Testis (tissue), 2 donors: ENCODE measurements at regions not wholly inside any gene's neighbourhood (a gene's known extent, or its start where the extent isn't known, plus 50 kb on each side); places are given as distances from the start of the nearest gene placed in this dataset.

ENCODE experiments used
- DNase-seq: peaks from one replicate; pipeline ENCODE4 v3.0.0-alpha.2; 2019
- H3K27ac ChIP-seq, 2 donors: fragments of 200-600 bp; sonication (generic); one replicate each; pipeline ENCODE4 v1.5.1; 2019
- H3K27me3 ChIP-seq: fragments of 200-600 bp; sonication (generic); one replicate; pipeline ENCODE4 v1.5.1; 2019
- H3K36me3 ChIP-seq: fragments of 200-600 bp; sonication (generic); one replicate; pipeline ENCODE4 v1.5.1; 2017; ENCODE audit warnings: low read depth; ENCODE audit errors: missing control alignments
- H3K4me1 ChIP-seq: fragments of 200-600 bp; sonication (generic); one replicate; pipeline ENCODE4 v1.5.1; 2019
- H3K4me3 ChIP-seq, 2 donors: fragments of 200-600 bp; sonication (generic); one replicate each; pipeline ENCODE4 v1.5.1; 2017 to 2019
- H3K9me3 ChIP-seq: fragments of 200-600 bp; sonication (generic); one replicate; pipeline ENCODE4 v1.5.1; 2017
- CTCF ChIP-seq, 3 experiments: fragments of 450-650 bp in 2 of 3; fragments of 200-600 bp in 1 of 3; sonication (generic) in 1 of 3; IDR thresholded peaks; one replicate each; pipeline ENCODE4 v1.5.1; 2016 to 2019; ENCODE audit warnings: antibody characterized with exemption in 3 of 3, mild to moderate bottlenecking in 2 of 3, moderate library complexity in 1 of 3
- POLR2A ChIP-seq: fragments of 450-650 bp; IDR thresholded peaks from one replicate; pipeline ENCODE4 v1.6.1; 2017; ENCODE audit warnings: antibody characterized with exemption, mild to moderate bottlenecking, moderate library complexity
- WGBS, 2 donors: methylation state at CpG; one replicate each; pipeline ENCODE4 v1.1.5; 2018; 5-methylcytosine and 5-hydroxymethylcytosine counted together
- intact Hi-C: fragments of 100-400 bp; cut with DNase I; formaldehyde crosslinking; loops from one replicate; pipeline ENCODE4 v1.15.1; 2023; ENCODE audit warnings: low total_unique reads

GRCh38 chr4:97142893-97143292 is 1000.4 kb downstream of the STPG2 start:
- Histone ChIP-seq H3K4me3 (no peak overlapping the region), H3K9me3 (no peaks in the 10 kb centered on the region), H3K27ac (no peak overlapping the region), H3K4me1 (no peaks in the 10 kb centered on the region), H3K27me3 (no peaks in the 10 kb centered on the region), H3K36me3 (no peaks in the 10 kb centered on the region)
- DNase-seq = no peak
- intact Hi-C loops = no loop called here
- TF ChIP-seq CTCF (IDR thresholded peaks at IDR 0.05) (no peak), POLR2A (no peak)
- 79 to 88% methylated on average over 4 of the region's 4 CpGs for WGBS, 2 donors

GRCh38 chr4:97144199-97144598 is 999.1 kb downstream of the STPG2 start:
- TF ChIP-seq POLR2A (no peak), CTCF (IDR thresholded peaks at IDR 0.05) (no peak)
- no peaks in the 10 kb centered on the region for H3K27me3 ChIP-seq
- no peaks in the 10 kb centered on the region for H3K4me1 ChIP-seq
- H3K9me3 ChIP-seq = no peaks in the 10 kb centered on the region
- intact Hi-C loops = no loop called here
- H3K36me3 ChIP-seq = no peaks in the 10 kb centered on the region
- no peak overlapping the region for H3K27ac ChIP-seq
- WGBS, 2 donors = 92 to 94% methylated on average over 1 of the region's 1 CpG
- DNase-seq = no peak
- no peak overlapping the region for H3K4me3 ChIP-seq

GRCh38 chr4:97150966-97151365 is 992.3 kb downstream of the STPG2 start:
- no peak for DNase-seq
- Histone ChIP-seq H3K9me3 (no peaks in the 10 kb centered on the region), H3K4me1 (no peaks in the 10 kb centered on the region), H3K27ac (no peak overlapping the region), H3K27me3 (no peaks in the 10 kb centered on the region), H3K36me3 (no peaks in the 10 kb centered on the region), H3K4me3 (no peak overlapping the region)
- TF ChIP-seq POLR2A (no peak), CTCF (IDR thresholded peaks at IDR 0.05) (no peak)
- intact Hi-C loops = no loop called here
- 89 to 96% methylated on average over 2 of the region's 2 CpGs for WGBS, 2 donors

GRCh38 chr4:97152149-97152548 is 991.1 kb downstream of the STPG2 start:
- H3K27me3 ChIP-seq = no peaks in the 10 kb centered on the region
- H3K9me3 ChIP-seq = no peaks in the 10 kb centered on the region
- intact Hi-C loops = no loop called here
- DNase-seq = no peak
- TF ChIP-seq POLR2A (no peak), CTCF (IDR thresholded peaks at IDR 0.05) (no peak)
- no peak overlapping the region for H3K4me3 ChIP-seq
- no peaks in the 10 kb centered on the region for H3K4me1 ChIP-seq
- H3K27ac ChIP-seq = no peak overlapping the region
- no peaks in the 10 kb centered on the region for H3K36me3 ChIP-seq

GRCh38 chr4:97153042-97153441 is 990.2 kb downstream of the STPG2 start:
- H3K27ac ChIP-seq = no peak overlapping the region
- H3K4me3 ChIP-seq = no peak overlapping the region
- no peaks in the 10 kb centered on the region for H3K36me3 ChIP-seq
- intact Hi-C loops = no loop called here
- TF ChIP-seq CTCF (IDR thresholded peaks at IDR 0.05) (peak in 1 of 3 experiments; percentile 31), POLR2A (no peak)
- no peaks in the 10 kb centered on the region for H3K9me3 ChIP-seq
- no peak for DNase-seq
- 90 to 91% methylated on average over 1 of the region's 1 CpG for WGBS, 2 donors
- H3K4me1 ChIP-seq = no peaks in the 10 kb centered on the region
- no peaks in the 10 kb centered on the region for H3K27me3 ChIP-seq
